ENCODE measurements at regions not wholly inside any gene's neighbourhood (a gene's known extent, or its start where the extent isn't known, plus 50 kb on each side); places are given as distances from the start of the nearest gene placed in this dataset.

DNA sequence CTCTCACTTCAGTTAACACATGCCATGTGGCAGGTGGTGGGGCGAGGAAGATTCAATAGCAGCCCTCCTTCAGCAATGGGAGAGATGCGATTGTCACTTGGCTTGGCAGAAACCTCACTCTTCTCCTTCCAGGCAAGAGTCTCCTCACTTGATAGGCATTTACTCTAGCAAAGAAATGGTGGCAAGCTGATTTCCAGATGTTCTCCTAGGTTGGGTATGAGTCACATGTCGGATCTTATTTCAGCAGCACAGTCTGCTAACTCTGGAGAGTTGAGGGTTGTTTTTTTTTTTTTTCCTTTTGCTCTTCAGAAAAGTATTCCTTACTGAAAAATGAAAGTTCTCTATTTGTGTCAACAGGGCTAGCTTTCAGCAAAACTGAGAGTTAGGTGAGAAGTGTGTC lies 119.5 kb upstream of the CHRDL1 start:
- TF ChIP-seq, protein P1, sequence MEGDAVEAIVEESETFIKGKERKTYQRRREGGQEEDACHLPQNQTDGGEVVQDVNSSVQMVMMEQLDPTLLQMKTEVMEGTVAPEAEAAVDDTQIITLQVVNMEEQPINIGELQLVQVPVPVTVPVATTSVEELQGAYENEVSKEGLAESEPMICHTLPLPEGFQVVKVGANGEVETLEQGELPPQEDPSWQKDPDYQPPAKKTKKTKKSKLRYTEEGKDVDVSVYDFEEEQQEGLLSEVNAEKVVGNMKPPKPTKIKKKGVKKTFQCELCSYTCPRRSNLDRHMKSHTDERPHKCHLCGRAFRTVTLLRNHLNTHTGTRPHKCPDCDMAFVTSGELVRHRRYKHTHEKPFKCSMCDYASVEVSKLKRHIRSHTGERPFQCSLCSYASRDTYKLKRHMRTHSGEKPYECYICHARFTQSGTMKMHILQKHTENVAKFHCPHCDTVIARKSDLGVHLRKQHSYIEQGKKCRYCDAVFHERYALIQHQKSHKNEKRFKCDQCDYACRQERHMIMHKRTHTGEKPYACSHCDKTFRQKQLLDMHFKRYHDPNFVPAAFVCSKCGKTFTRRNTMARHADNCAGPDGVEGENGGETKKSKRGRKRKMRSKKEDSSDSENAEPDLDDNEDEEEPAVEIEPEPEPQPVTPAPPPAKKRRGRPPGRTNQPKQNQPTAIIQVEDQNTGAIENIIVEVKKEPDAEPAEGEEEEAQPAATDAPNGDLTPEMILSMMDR (IDR thresholded peaks at IDR 0.05) = no peak
- TF ChIP-seq REST (IDR thresholded peaks at IDR 0.05; ENCODE audit: insufficient read depth in 1 of 2, low read depth in 2 of 2, low read length in 1 of 2) (no peak), TCF7L2 (IDR thresholded peaks at IDR 0.05; ENCODE audit: low read depth, low read length) (no peak), SIN3A (IDR thresholded peaks at IDR 0.05; ENCODE audit: borderline replicate concordance, insufficient read depth, low read depth, low read length) (no peak)

Measured in Panc1 (cell line).